ENCODE measurements at regions not wholly inside any gene's neighbourhood (a gene's known extent, or its start where the extent isn't known, plus 50 kb on each side); places are given as distances from the start of the nearest gene placed in this dataset.

- no peak overlapping the region for H3K27ac ChIP-seq
- H3K4me1 ChIP-seq (ENCODE audit: control insufficient read depth in 1 of 2, insufficient read depth in 1 of 2, low read depth in 1 of 2, low read length in 1 of 2), result no peaks in the 10 kb centered on the region
- H3K27me3 ChIP-seq, result no peaks in the 10 kb centered on the region
- H3K9me3 ChIP-seq, result no peaks in the 10 kb centered on the region
- TF ChIP-seq, protein P1, sequence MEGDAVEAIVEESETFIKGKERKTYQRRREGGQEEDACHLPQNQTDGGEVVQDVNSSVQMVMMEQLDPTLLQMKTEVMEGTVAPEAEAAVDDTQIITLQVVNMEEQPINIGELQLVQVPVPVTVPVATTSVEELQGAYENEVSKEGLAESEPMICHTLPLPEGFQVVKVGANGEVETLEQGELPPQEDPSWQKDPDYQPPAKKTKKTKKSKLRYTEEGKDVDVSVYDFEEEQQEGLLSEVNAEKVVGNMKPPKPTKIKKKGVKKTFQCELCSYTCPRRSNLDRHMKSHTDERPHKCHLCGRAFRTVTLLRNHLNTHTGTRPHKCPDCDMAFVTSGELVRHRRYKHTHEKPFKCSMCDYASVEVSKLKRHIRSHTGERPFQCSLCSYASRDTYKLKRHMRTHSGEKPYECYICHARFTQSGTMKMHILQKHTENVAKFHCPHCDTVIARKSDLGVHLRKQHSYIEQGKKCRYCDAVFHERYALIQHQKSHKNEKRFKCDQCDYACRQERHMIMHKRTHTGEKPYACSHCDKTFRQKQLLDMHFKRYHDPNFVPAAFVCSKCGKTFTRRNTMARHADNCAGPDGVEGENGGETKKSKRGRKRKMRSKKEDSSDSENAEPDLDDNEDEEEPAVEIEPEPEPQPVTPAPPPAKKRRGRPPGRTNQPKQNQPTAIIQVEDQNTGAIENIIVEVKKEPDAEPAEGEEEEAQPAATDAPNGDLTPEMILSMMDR (IDR thresholded peaks at IDR 0.05), result no peak
- H3K36me3 ChIP-seq, result no peaks in the 10 kb centered on the region
- no peak overlapping the region for H3K4me3 ChIP-seq (ENCODE audit: low read depth in 1 of 2, low read length in 1 of 2)
Measured at GRCh38 chr1:238823416-238823815, 563.0 kb upstream of the CHRM3 start.

GRCh38 chr1:238811211-238811879 is 575.0 kb upstream of the CHRM3 start:
- TF ChIP-seq, protein P1 (IDR thresholded peaks at IDR 0.05), result no peak
- H3K4me1 ChIP-seq (ENCODE audit: control insufficient read depth in 1 of 2, insufficient read depth in 1 of 2, low read depth in 1 of 2, low read length in 1 of 2), result no peaks in the 10 kb centered on the region
- H3K27ac ChIP-seq, result no peak overlapping the region
- H3K36me3 ChIP-seq, result no peaks in the 10 kb centered on the region
- no peaks in the 10 kb centered on the region for H3K9me3 ChIP-seq
- no peak overlapping the region for H3K4me3 ChIP-seq (ENCODE audit: low read depth in 1 of 2, low read length in 1 of 2)
- H3K27me3 ChIP-seq, result no peaks in the 10 kb centered on the region

- no peaks in the 10 kb centered on the region for H3K4me1 ChIP-seq (ENCODE audit: control insufficient read depth in 1 of 2, insufficient read depth in 1 of 2, low read depth in 1 of 2, low read length in 1 of 2)
- TF ChIP-seq, protein P1 (IDR thresholded peaks at IDR 0.05), result no peak
- H3K27ac ChIP-seq, result no peak overlapping the region
- H3K27me3 ChIP-seq, result no peaks in the 10 kb centered on the region
- H3K4me3 ChIP-seq (ENCODE audit: low read depth in 1 of 2, low read length in 1 of 2), result no peak overlapping the region
- H3K36me3 ChIP-seq, result no peaks in the 10 kb centered on the region
- H3K9me3 ChIP-seq, result no peaks in the 10 kb centered on the region
Measured at GRCh38 chr1:238790882-238791281, 595.5 kb upstream of the CHRM3 start.

GRCh38 chr1:238789916-238790667 is 596.3 kb upstream of the CHRM3 start:
- no peak overlapping the region for H3K4me3 ChIP-seq (ENCODE audit: low read depth in 1 of 2, low read length in 1 of 2)

GRCh38 chr1:238787471-238787870 is 598.9 kb upstream of the CHRM3 start:
- TF ChIP-seq, protein P1 (IDR thresholded peaks at IDR 0.05), result no peak
- no peaks in the 10 kb centered on the region for H3K27me3 ChIP-seq
- no peak overlapping the region for H3K27ac ChIP-seq
- H3K4me3 ChIP-seq (ENCODE audit: low read depth in 1 of 2, low read length in 1 of 2), result no peak overlapping the region
- no peaks in the 10 kb centered on the region for H3K9me3 ChIP-seq
- no peaks in the 10 kb centered on the region for H3K36me3 ChIP-seq
- no peaks in the 10 kb centered on the region for H3K4me1 ChIP-seq (ENCODE audit: control insufficient read depth in 1 of 2, insufficient read depth in 1 of 2, low read depth in 1 of 2, low read length in 1 of 2)

More at GRCh38 chr1:238789916-238790667, 596.3 kb upstream of the CHRM3 start:
- H3K36me3 ChIP-seq, result no peaks in the 10 kb centered on the region
- no peaks in the 10 kb centered on the region for H3K27me3 ChIP-seq
- H3K9me3 ChIP-seq, result no peaks in the 10 kb centered on the region
- H3K4me1 ChIP-seq (ENCODE audit: control insufficient read depth in 1 of 2, insufficient read depth in 1 of 2, low read depth in 1 of 2, low read length in 1 of 2), result no peaks in the 10 kb centered on the region
- TF ChIP-seq, protein P1 (IDR thresholded peaks at IDR 0.05), result no peak
- no peak overlapping the region for H3K27ac ChIP-seq

Data from neutrophil (primary cell).